Spleen (tissue), 11 donors: ENCODE measurements at regions not wholly inside any gene's neighbourhood (a gene's known extent, or its start where the extent isn't known, plus 50 kb on each side); places are given as distances from the start of the nearest gene placed in this dataset.

Source experiments
- DNase-seq: peaks from one replicate; pipeline ENCODE4 v3.0.0-alpha.2; 2020
- H3K27ac ChIP-seq, 8 donors: fragments of 200-600 bp; sonication (generic) in 7 of 8; 1 replicate in 4 of 8; 2 replicates in 4 of 8; pipeline versions ENCODE4 v1.5.0 to v1.8.0; 2016 to 2021; ENCODE audit warnings: inconsistent platforms in 4 of 8, mild to moderate bottlenecking in 4 of 8, moderate library complexity in 1 of 8
- H3K27me3 ChIP-seq, 7 donors: fragments of 200-600 bp; sonication (generic) in 6 of 7; replicated peaks in 1 of 7; 1 replicate in 4 of 7; 2 replicates in 3 of 7; pipeline versions ENCODE4 v1.5.0 to v1.8.0; 2016 to 2021; ENCODE audit warnings: inconsistent platforms in 3 of 7, mild to moderate bottlenecking in 1 of 7
- H3K36me3 ChIP-seq, 6 donors: fragments of 200-600 bp; sonication (generic) in 5 of 6; 1 replicate in 4 of 6; 2 replicates in 2 of 6; pipeline versions ENCODE4 v1.5.0 to v1.8.0; 2016 to 2021; ENCODE audit warnings: inconsistent platforms in 2 of 6
- H3K4me1 ChIP-seq, 6 donors: fragments of 200-600 bp; sonication (generic) in 5 of 6; 1 replicate in 3 of 6; 2 replicates in 3 of 6; pipeline versions ENCODE4 v1.5.0 to v1.8.0; 2016 to 2021; ENCODE audit warnings: inconsistent platforms in 3 of 6
- H3K4me3 ChIP-seq, 8 donors: fragments of 200-600 bp; sonication (generic) in 7 of 8; 1 replicate in 4 of 8; 2 replicates in 4 of 8; pipeline versions ENCODE4 v1.5.0 to v1.8.0; 2016 to 2021; ENCODE audit warnings: inconsistent platforms in 4 of 8, mild to moderate bottlenecking in 4 of 8, moderate library complexity in 2 of 8
- H3K9me3 ChIP-seq, 8 donors: fragments of 200-600 bp; sonication (generic) in 7 of 8; 1 replicate in 4 of 8; 2 replicates in 4 of 8; pipeline versions ENCODE4 v1.5.0 to v1.8.0; 2016 to 2021; ENCODE audit warnings: inconsistent platforms in 4 of 8
- POLR2A ChIP-seq, 3 donors: fragments of 450-650 bp; IDR thresholded peaks; one replicate each; pipeline ENCODE4 v1.5.1; 2017; ENCODE audit warnings: antibody characterized with exemption in 3 of 3, mild to moderate bottlenecking in 1 of 3
- POLR2AphosphoS5 ChIP-seq, 3 donors: sonication (generic); formaldehyde crosslinking; IDR thresholded peaks; one replicate each; pipeline ENCODE4 v1.5.1; 2017; ENCODE audit warnings: antibody characterized with exemption in 3 of 3
- WGBS, 5 donors: extraction: QIAGEN DNeasy Blood & Tissue Kit in 3 of 5; methylation state at CpG; one replicate each; pipeline versions ENCODE4 v1.1.5 to v1.1.7; 2013 to 2018; 5-methylcytosine and 5-hydroxymethylcytosine counted together
- intact Hi-C: fragments of 100-400 bp; cut with DNase I; formaldehyde crosslinking; loops from one replicate; pipeline ENCODE4 v1.15.0; 2023; ENCODE audit warnings: low total_unique reads
- TF ChIP-seq, protein P1 (sequence below), 11 experiments: fragments of 200-600 bp in 7 of 11; fragments of 450-650 bp in 4 of 11; sonication (generic) in 4 of 11; IDR thresholded peaks in 8 of 11; conservative IDR thresholded peaks in 3 of 11; 1 replicate in 7 of 11; 2 replicates in 4 of 11; pipeline versions ENCODE4 v1.4.0 to v1.8.0; 2016 to 2021; ENCODE audit warnings: antibody characterized with exemption in 11 of 11, inconsistent platforms in 4 of 11, mild to moderate bottlenecking in 1 of 11
- donor health status: healthy with polysubstance abuse.
- donor health status: DM: no; HTN: no; CAD: no; lungs with moderate emphysema.
- donor health status: DM: no; HTN: no; CAD: no.
- donor health status: Bipolar disorder and iron deficiency.
- donor health status: healthy.
- donor health status: DM: no; HTN: no; CAD: no.
- donor health status: DM: yes; HTN: yes; CAD: no.

DNA sequence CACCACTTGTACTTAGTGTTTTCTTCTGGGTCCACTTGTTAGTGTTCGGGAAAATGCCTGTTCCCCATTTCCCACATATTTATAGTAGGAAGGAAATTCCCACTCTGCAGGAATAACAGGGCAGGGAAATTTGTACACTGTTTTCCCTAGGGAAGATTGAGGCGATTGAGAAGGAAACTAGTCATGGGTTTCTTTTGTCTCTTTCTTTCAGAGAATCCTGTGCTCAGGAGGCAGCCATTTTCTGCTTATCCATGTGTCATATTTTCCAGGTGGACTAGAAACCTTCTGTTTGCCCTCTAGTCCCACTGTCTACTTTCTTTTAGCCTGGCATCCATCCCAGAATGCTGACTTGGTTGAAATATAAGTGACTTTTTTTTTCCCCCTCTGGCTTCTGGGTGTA is 299.1 kb upstream of the ANKRD50 start:
- H3K4me3 ChIP-seq, result no peak overlapping the region
- H3K27ac ChIP-seq, result no peak overlapping the region
- WGBS, 5 donors, result 50 to 61% (median 55%) methylated on average over 2 of the region's 2 CpGs
- H3K36me3 ChIP-seq, result no peaks in the 10 kb centered on the region
- no peak for DNase-seq
- H3K27me3 ChIP-seq, result no peaks in the 10 kb centered on the region
- TF ChIP-seq, protein P1, sequence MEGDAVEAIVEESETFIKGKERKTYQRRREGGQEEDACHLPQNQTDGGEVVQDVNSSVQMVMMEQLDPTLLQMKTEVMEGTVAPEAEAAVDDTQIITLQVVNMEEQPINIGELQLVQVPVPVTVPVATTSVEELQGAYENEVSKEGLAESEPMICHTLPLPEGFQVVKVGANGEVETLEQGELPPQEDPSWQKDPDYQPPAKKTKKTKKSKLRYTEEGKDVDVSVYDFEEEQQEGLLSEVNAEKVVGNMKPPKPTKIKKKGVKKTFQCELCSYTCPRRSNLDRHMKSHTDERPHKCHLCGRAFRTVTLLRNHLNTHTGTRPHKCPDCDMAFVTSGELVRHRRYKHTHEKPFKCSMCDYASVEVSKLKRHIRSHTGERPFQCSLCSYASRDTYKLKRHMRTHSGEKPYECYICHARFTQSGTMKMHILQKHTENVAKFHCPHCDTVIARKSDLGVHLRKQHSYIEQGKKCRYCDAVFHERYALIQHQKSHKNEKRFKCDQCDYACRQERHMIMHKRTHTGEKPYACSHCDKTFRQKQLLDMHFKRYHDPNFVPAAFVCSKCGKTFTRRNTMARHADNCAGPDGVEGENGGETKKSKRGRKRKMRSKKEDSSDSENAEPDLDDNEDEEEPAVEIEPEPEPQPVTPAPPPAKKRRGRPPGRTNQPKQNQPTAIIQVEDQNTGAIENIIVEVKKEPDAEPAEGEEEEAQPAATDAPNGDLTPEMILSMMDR (IDR thresholded peaks at IDR 0.05 in 8 of 11, conservative IDR thresholded peaks at IDR 0.05 in 3 of 11), result no peak
- TF ChIP-seq POLR2A (IDR thresholded peaks at IDR 0.05) (no peak), POLR2AphosphoS5 (IDR thresholded peaks at IDR 0.05) (no peak)
- intact Hi-C loops, result no loop called here
- no peaks in the 10 kb centered on the region for H3K4me1 ChIP-seq
- peaks cover 0 to 7% (median 0%) of the 10 kb centered on the region in 8 donors for H3K9me3 ChIP-seq

- intact Hi-C loops, result no loop called here
Measured at GRCh38 chr4:125010796-125011503, 298.4 kb upstream of the ANKRD50 start.

GRCh38 chr4:125008676-125009075 is 296.1 kb upstream of the ANKRD50 start:
- Histone ChIP-seq H3K27ac (no peak overlapping the region), H3K9me3 (peaks cover 0 to 8% (median 0%) of the 10 kb centered on the region in 8 donors), H3K36me3 (no peaks in the 10 kb centered on the region), H3K4me1 (no peaks in the 10 kb centered on the region), H3K4me3 (no peak overlapping the region), H3K27me3 (no peaks in the 10 kb centered on the region)
- 83 to 100% (median 92%) methylated on average over 1 of the region's 1 CpG for WGBS, 5 donors
- DNase-seq, result no peak
- no peak for TF ChIP-seq POLR2AphosphoS5 (IDR thresholded peaks at IDR 0.05)
- no peak for TF ChIP-seq POLR2A (IDR thresholded peaks at IDR 0.05)
- TF ChIP-seq, protein P1 (IDR thresholded peaks at IDR 0.05 in 8 of 11, conservative IDR thresholded peaks at IDR 0.05 in 3 of 11), result no peak
- intact Hi-C loops, result no loop called here

More at GRCh38 chr4:125010796-125011503, 298.4 kb upstream of the ANKRD50 start:
- peaks cover 0 to 8% (median 0%) of the 10 kb centered on the region in 8 donors for H3K9me3 ChIP-seq
- H3K4me1 ChIP-seq, result no peaks in the 10 kb centered on the region
- WGBS, 5 donors, result 81 to 90% (median 83%) methylated on average over 7 of the region's 7 CpGs
- no peak for DNase-seq
- no peak overlapping the region for H3K4me3 ChIP-seq
- no peak for TF ChIP-seq POLR2A (IDR thresholded peaks at IDR 0.05)
- TF ChIP-seq, protein P1 (IDR thresholded peaks at IDR 0.05 in 8 of 11, conservative IDR thresholded peaks at IDR 0.05 in 3 of 11), result no peak
- TF ChIP-seq POLR2AphosphoS5 (IDR thresholded peaks at IDR 0.05), result no peak
- H3K27me3 ChIP-seq, result no peaks in the 10 kb centered on the region
- H3K27ac ChIP-seq, result no peak overlapping the region
- no peaks in the 10 kb centered on the region for H3K36me3 ChIP-seq

DNA sequence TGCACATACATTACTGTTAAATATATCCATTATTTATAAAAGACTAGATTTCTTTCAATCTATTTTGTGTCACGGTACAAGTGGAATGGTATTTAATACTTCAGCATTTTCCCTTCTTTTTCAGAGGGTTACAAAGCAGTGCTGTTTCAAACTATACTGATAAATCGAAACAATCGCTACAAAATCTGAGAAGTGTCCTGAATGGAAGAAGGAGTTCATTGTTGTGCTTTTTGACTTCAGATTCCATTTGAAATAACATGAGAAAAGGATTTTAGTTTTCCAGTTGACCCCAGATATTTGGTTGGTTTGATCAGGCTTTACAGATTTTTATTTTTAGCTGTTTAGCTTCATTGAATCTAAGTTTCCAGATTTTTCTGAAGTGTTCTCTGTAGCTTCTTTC is 292.1 kb upstream of the ANKRD50 start:
- no peak overlapping the region for H3K27ac ChIP-seq
- 87 to 93% (median 92%) methylated on average over 3 of the region's 3 CpGs for WGBS, 5 donors
- no peaks in the 10 kb centered on the region for H3K27me3 ChIP-seq
- no peaks in the 10 kb centered on the region for H3K36me3 ChIP-seq
- DNase-seq, result no peak
- TF ChIP-seq, protein P1 (IDR thresholded peaks at IDR 0.05 in 8 of 11, conservative IDR thresholded peaks at IDR 0.05 in 3 of 11), result no peak
- TF ChIP-seq POLR2AphosphoS5 (IDR thresholded peaks at IDR 0.05), result no peak
- TF ChIP-seq POLR2A (IDR thresholded peaks at IDR 0.05), result no peak
- H3K9me3 ChIP-seq, result peaks cover 0 to 8% (median 0%) of the 10 kb centered on the region in 8 donors
- H3K4me1 ChIP-seq, result no peaks in the 10 kb centered on the region
- intact Hi-C loops, result no loop called here
- H3K4me3 ChIP-seq, result no peak overlapping the region
